HG03045 (cell line): ENCODE measurements at regions not wholly inside any gene's neighbourhood (a gene's known extent, or its start where the extent isn't known, plus 50 kb on each side); places are given as distances from the start of the nearest gene placed in this dataset.

Source experiments
- ATAC-seq: cut with Tn5 transposase; IDR thresholded peaks from one replicate; pipeline ENCODE4 v1.9.1; 2021; ENCODE audit warnings: mild to moderate bottlenecking, moderate library complexity; ENCODE audit not compliant: unreplicated experiment

GRCh38 chr2:61722800-61723199, 131.1 kb downstream of the FAM161A start:
- no peak for ATAC-seq

- ATAC-seq, result no peak
These were observed 131.5 kb downstream of the FAM161A start for GRCh38 chr2:61722318-61722717.

GRCh38 chr2:61721382-61721781, 132.5 kb downstream of the FAM161A start:
- no peak for ATAC-seq

- ATAC-seq, result no peak
These were observed 132.9 kb downstream of the FAM161A start for GRCh38 chr2:61720911-61721310.

GRCh38 chr2:61718965-61719364, 134.9 kb downstream of the FAM161A start:
- no peak for ATAC-seq

GRCh38 chr2:61715506-61715905, 138.4 kb downstream of the FAM161A start:
- no peak for ATAC-seq

- no peak for ATAC-seq
These were observed 139.7 kb downstream of the FAM161A start for GRCh38 chr2:61714210-61714609.

GRCh38 chr2:61713457-61713856, 140.4 kb downstream of the FAM161A start:
- ATAC-seq, result no peak

- no peak for ATAC-seq
These were observed 141.8 kb downstream of the FAM161A start for GRCh38 chr2:61712060-61712459.

GRCh38 chr2:61710711-61711110, 143.1 kb downstream of the FAM161A start:
- no peak for ATAC-seq

GRCh38 chr2:61707984-61708852, 145.6 kb downstream of the FAM161A start:
- peak; percentile 96 for ATAC-seq

- no peak for ATAC-seq
These were observed 148.2 kb downstream of the FAM161A start for GRCh38 chr2:61705625-61706024.

GRCh38 chr2:61704364-61704763, 149.5 kb downstream of the FAM161A start:
- ATAC-seq, result no peak

GRCh38 chr2:61702088-61702467, 151.8 kb downstream of the FAM161A start:
- no peak for ATAC-seq

- ATAC-seq, result no peak
These were observed 153.4 kb downstream of the FAM161A start for GRCh38 chr2:61700464-61700863.

GRCh38 chr2:61694312-61695274, 156.4 kb upstream of the XPO1 start:
- ATAC-seq, result peak; percentile 95

- no peak for ATAC-seq
These were observed 155.6 kb upstream of the XPO1 start for GRCh38 chr2:61693744-61694143.

GRCh38 chr2:61690078-61690596, 152.0 kb upstream of the XPO1 start:
- ATAC-seq, result no peak

- no peak for ATAC-seq
These were observed 151.4 kb upstream of the XPO1 start for GRCh38 chr2:61689568-61689967.

- ATAC-seq, result no peak
These were observed 150.5 kb upstream of the XPO1 start for GRCh38 chr2:61688369-61689334.
